GM23248 (cell line): ENCODE measurements at regions not wholly inside any gene's neighbourhood (a gene's known extent, or its start where the extent isn't known, plus 50 kb on each side); places are given as distances from the start of the nearest gene placed in this dataset.

Experiments used
- DNase-seq: peaks from one replicate; pipeline ENCODE4 v3.0.0-alpha.2; 2015
- H2AFZ ChIP-seq: fragments of 200-600 bp; sonication (generic); 2 replicates; pipeline ENCODE4 v1.6.1; 2016; ENCODE audit warnings: antibody characterized with exemption
- H3F3A ChIP-seq: fragments of 200-600 bp; sonication (generic); 2 replicates; pipeline ENCODE4 v1.6.1; 2016; ENCODE audit warnings: mild to moderate bottlenecking, antibody characterized with exemption, mixed run types; ENCODE audit not compliant: insufficient read depth
- H3K27ac ChIP-seq: fragments of 200-600 bp; sonication (generic); 2 replicates; pipeline ENCODE4 v1.5.1; 2016; ENCODE audit warnings: mild to moderate bottlenecking
- H3K27me3 ChIP-seq: fragments of 200-600 bp; sonication (generic); replicated peaks from 2 replicates; pipeline ENCODE4 v1.6.1; 2016; ENCODE audit warnings: mild to moderate bottlenecking; ENCODE audit not compliant: insufficient read depth
- H3K36me3 ChIP-seq: fragments of 200-600 bp; sonication (generic); 2 replicates; pipeline ENCODE4 v1.6.1; 2016; ENCODE audit warnings: low read depth, mild to moderate bottlenecking
- H3K4me1 ChIP-seq: fragments of 200-600 bp; sonication (generic); 2 replicates; pipeline ENCODE4 v1.6.1; 2016; ENCODE audit warnings: mild to moderate bottlenecking; ENCODE audit not compliant: insufficient read depth
- H3K4me2 ChIP-seq: fragments of 200-600 bp; sonication (generic); one replicate; pipeline ENCODE4 v1.6.1; 2016; ENCODE audit warnings: mild to moderate bottlenecking; ENCODE audit not compliant: unreplicated experiment
- H3K4me3 ChIP-seq: fragments of 200-600 bp; sonication (generic); 2 replicates; pipeline ENCODE4 v1.5.1; 2016; ENCODE audit warnings: mild to moderate bottlenecking
- H3K79me2 ChIP-seq: fragments of 200-600 bp; sonication (generic); 2 replicates; pipeline ENCODE4 v1.6.1; 2016; ENCODE audit warnings: mild to moderate bottlenecking; ENCODE audit not compliant: insufficient read depth
- H3K9ac ChIP-seq: fragments of 200-600 bp; sonication (generic); 2 replicates; pipeline ENCODE4 v1.6.1; 2016; ENCODE audit warnings: mild to moderate bottlenecking
- H3K9me2 ChIP-seq: fragments of 200-600 bp; sonication (generic); 2 replicates; pipeline ENCODE4 v1.6.1; 2016; ENCODE audit warnings: mixed run types, mild to moderate bottlenecking, moderate library complexity; ENCODE audit not compliant: insufficient read depth
- H3K9me3 ChIP-seq: fragments of 200-600 bp; sonication (generic); one replicate; pipeline ENCODE4 v1.6.1; 2017; ENCODE audit warnings: low read depth
- H4K20me1 ChIP-seq: fragments of 200-600 bp; sonication (generic); 2 replicates; pipeline ENCODE4 v1.6.0; 2016; ENCODE audit not compliant: insufficient read depth
- EZH2 ChIP-seq: fragments of 200-600 bp; sonication (generic); IDR thresholded peaks from 2 replicates; pipeline ENCODE4 v1.6.1; 2018; ENCODE audit warnings: antibody characterized with exemption, mild to moderate bottlenecking; ENCODE audit not compliant: insufficient read depth, poor library complexity, severe bottlenecking
- EZH2phosphoT487 ChIP-seq: fragments of 200-600 bp; sonication (generic); IDR thresholded peaks from 2 replicates; pipeline ENCODE4 v1.6.1; 2018; ENCODE audit warnings: antibody characterized with exemption, moderate library complexity, mild to moderate bottlenecking, low read depth; ENCODE audit not compliant: insufficient read depth
- WGBS, 2 experiments: methylation state at CpG; one replicate each; pipeline ENCODE4 v1.1.6; 2015 to 2017; ENCODE audit warnings: low lambda C conversion rate in 2 of 2, low coverage in 1 of 2; ENCODE audit errors: missing lambda C conversion rate in 2 of 2; 5-methylcytosine and 5-hydroxymethylcytosine counted together
- in situ Hi-C: fragments of 300-500 bp; cut with MboI; formaldehyde crosslinking; loops from 2 replicates; pipeline ENCODE4 v1.15.0; 2020

DNA sequence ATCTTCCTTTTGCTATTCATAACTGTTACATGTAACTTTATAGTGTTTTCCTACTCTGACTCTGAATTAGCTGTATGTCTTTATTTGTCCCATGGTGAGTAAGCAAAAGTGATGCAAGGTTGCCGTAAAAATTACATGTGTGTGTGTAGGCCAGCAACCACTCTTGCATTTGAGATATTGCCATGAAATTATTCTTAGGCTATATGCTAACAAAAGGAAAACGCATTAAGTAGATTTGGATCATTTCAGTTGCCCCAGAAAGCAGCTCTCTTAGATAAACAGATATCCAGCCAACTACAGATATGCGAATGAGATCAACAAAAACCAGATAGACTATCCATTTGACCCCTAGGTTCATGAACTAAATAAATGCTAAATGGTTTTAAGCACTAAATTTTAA, 73.6 kb downstream of the CYLC2 start:
- TF ChIP-seq EZH2phosphoT487 (no peak), EZH2 (no peak)
- Histone ChIP-seq H3K4me3 (no peak overlapping the region), H3K27me3 (no peaks in the 10 kb centered on the region), H2AFZ (no peak overlapping the region), H3F3A (no peaks in the 10 kb centered on the region), H3K4me1 (no peaks in the 10 kb centered on the region), H3K9me2 (no peaks in the 10 kb centered on the region), H3K79me2 (no peaks in the 10 kb centered on the region), H3K9me3 (no peaks in the 10 kb centered on the region), H3K9ac (no peak overlapping the region), H3K4me2 (no peak overlapping the region), H3K27ac (no peak overlapping the region), H4K20me1 (no peaks in the 10 kb centered on the region), H3K36me3 (no peaks in the 10 kb centered on the region)
- in situ Hi-C loops: no loop called here
- no peak for DNase-seq
- WGBS, 2 experiments: 28 to 35% methylated on average over 3 of the region's 3 CpGs

DNA sequence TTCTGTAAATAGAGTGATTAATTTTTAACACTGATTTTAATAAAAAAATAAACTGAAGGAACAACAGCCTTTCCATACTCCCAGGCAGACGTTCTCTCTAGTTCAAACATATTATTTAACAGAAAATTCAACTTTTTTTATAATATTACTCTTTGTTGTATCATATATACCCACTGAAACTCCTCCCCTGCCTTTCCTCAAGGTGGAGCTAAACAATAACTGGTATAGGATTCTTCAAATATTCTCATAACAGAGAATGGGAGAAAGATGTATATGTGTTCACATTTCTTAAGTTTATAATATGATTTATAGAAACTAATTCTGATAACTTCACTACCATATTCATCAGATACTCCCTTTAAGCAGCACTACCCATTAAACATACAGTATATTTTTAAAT, 83.4 kb downstream of the CYLC2 start:
- WGBS, 2 experiments: 0% methylated on average over 1 of the region's 1 CpG

DNA sequence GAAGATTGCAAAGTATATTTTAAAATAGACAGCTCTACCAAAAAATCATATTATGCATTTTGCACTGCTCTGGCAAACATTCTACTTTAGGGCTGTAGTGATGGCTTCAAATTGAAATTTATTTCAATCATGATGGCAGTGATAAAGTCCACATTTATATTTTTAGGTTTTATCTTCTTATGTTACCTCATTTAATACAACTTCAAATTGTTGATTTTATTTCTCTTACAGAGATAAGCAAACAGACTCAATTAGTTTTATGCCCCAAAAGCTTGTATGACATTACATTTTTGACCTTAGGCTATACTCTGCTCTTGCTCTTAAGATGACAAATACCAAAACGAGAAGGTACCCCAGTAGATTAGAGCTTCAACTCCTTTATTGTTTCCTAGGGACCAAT, 87.4 kb downstream of the CYLC2 start:
- Histone ChIP-seq H3K9ac (no peak overlapping the region), H3K9me2 (no peaks in the 10 kb centered on the region), H3F3A (no peaks in the 10 kb centered on the region), H3K4me1 (no peaks in the 10 kb centered on the region), H3K27me3 (no peaks in the 10 kb centered on the region), H3K9me3 (no peaks in the 10 kb centered on the region), H2AFZ (no peak overlapping the region), H3K27ac (no peak overlapping the region), H3K4me2 (no peak overlapping the region), H3K4me3 (no peak overlapping the region), H4K20me1 (no peaks in the 10 kb centered on the region), H3K79me2 (no peaks in the 10 kb centered on the region), H3K36me3 (no peaks in the 10 kb centered on the region)
- in situ Hi-C loops: no loop called here
- no peak for TF ChIP-seq EZH2phosphoT487
- TF ChIP-seq EZH2: no peak
- no peak for DNase-seq
- 0 to 7% methylated on average over 1 of the region's 1 CpG for WGBS, 2 experiments

More for the DNA sequence above, 83.4 kb downstream of the CYLC2 start:
- Histone ChIP-seq H2AFZ (no peak overlapping the region), H3K79me2 (no peaks in the 10 kb centered on the region), H3K9ac (no peak overlapping the region), H3K9me3 (no peaks in the 10 kb centered on the region), H3K36me3 (no peaks in the 10 kb centered on the region), H3K9me2 (no peaks in the 10 kb centered on the region), H3K27ac (no peak overlapping the region), H4K20me1 (no peaks in the 10 kb centered on the region), H3K27me3 (no peaks in the 10 kb centered on the region), H3K4me2 (no peak overlapping the region), H3K4me3 (no peak overlapping the region), H3K4me1 (no peaks in the 10 kb centered on the region), H3F3A (no peaks in the 10 kb centered on the region)
- in situ Hi-C loops: no loop called here
- DNase-seq: no peak
- TF ChIP-seq EZH2 (no peak), EZH2phosphoT487 (no peak)

DNA sequence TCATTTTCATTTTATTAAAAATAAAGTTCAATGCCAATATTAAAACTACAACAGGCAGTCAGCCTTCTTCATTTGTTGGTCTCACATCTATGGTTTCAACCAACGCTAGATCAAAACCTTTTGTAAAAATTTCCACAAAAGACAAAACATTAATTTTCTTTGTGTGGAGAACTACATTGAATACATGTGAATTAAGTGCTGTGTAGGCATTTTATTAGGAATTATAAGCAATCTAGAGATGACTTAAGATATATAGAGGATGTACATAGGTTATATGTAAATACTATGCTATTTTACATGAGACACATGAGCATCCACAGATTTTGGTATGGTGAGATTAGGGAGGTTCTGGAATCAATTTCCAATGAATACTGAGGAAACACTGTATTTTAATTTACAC, 94.2 kb downstream of the CYLC2 start:
- no peaks in the 10 kb centered on the region for H3K4me1 ChIP-seq
- no peak overlapping the region for H3K4me2 ChIP-seq
- H3K9ac ChIP-seq: no peak overlapping the region
- H2AFZ ChIP-seq: no peak overlapping the region
- H3K36me3 ChIP-seq: no peaks in the 10 kb centered on the region
- 35 to 52% methylated on average over 1 of the region's 1 CpG for WGBS, 2 experiments
- H3K9me3 ChIP-seq: no peaks in the 10 kb centered on the region
- H3K27ac ChIP-seq: no peak overlapping the region
- H3F3A ChIP-seq: no peaks in the 10 kb centered on the region
- no peaks in the 10 kb centered on the region for H3K27me3 ChIP-seq
- no peak for DNase-seq
- TF ChIP-seq EZH2phosphoT487 (no peak), EZH2 (no peak)
- in situ Hi-C loops: no loop called here
- no peaks in the 10 kb centered on the region for H3K79me2 ChIP-seq
- H3K4me3 ChIP-seq: no peak overlapping the region
- no peaks in the 10 kb centered on the region for H4K20me1 ChIP-seq
- no peaks in the 10 kb centered on the region for H3K9me2 ChIP-seq

DNA sequence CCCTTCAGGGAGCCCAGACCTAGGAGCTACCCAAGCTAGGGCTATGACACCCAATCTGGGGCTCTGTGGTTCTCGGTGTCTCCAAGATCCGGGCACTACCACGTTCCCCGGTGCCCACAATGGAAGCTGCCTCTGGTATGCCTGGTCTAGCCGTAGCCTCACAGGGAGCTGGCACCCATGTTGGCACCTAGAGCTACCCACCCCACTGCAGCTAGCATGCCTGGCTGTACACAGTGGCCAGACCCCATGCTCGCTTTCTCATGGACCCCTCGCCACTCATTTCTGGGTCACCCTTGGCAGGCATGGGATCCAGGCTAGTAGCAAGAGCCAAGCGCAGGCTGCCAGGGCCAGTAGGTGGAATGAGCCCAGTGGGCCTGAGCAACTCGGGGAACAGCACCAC, 109.0 kb downstream of the CYLC2 start:
- 33 to 34% methylated on average over 9 of the region's 9 CpGs for WGBS, 2 experiments

More for the DNA sequence above, 109.0 kb downstream of the CYLC2 start:
- Histone ChIP-seq H3K4me1 (no peaks in the 10 kb centered on the region), H3K9me3 (no peaks in the 10 kb centered on the region), H3K4me3 (no peak overlapping the region), H3K36me3 (no peaks in the 10 kb centered on the region), H2AFZ (no peak overlapping the region), H3K4me2 (no peak overlapping the region), H3K27ac (no peak overlapping the region), H3K27me3 (no peaks in the 10 kb centered on the region), H3K9me2 (no peaks in the 10 kb centered on the region), H3K79me2 (no peaks in the 10 kb centered on the region), H3F3A (no peaks in the 10 kb centered on the region), H3K9ac (no peak overlapping the region), H4K20me1 (no peaks in the 10 kb centered on the region)
- no peak for DNase-seq
- in situ Hi-C loops: no loop called here
- TF ChIP-seq EZH2phosphoT487 (no peak), EZH2 (no peak)
